ENCODE measurements at regions not wholly inside any gene's neighbourhood (a gene's known extent, or its start where the extent isn't known, plus 50 kb on each side); places are given as distances from the start of the nearest gene placed in this dataset.

- CTCF ChIA-PET (ENCODE audit: partially characterized antibody): interaction anchor here (0.7 to 3.0 kb wide), 23 partner anchors 8 to 1519 kb away, joined by 3 to 17 read pairs (median 4); no protein-coding TSS in a partner anchor
- H2AK5ac ChIP-seq (ENCODE audit: low read depth, low read length): no peak overlapping the region
- H4K5ac ChIP-seq (ENCODE audit: insufficient read length, low read depth, low read length): no peak overlapping the region
- H3K27ac ChIP-seq (ENCODE audit: low read depth, low read length): no peak overlapping the region
- FAIRE-seq (peak; percentile 60), DNase-seq (ENCODE audit: low read depth in 1 of 2, low spot score in 2 of 2) (no peak)
- no peaks in the 10 kb centered on the region for H3K23me2 ChIP-seq (ENCODE audit: low read depth, low read length)
- no peak overlapping the region for H2AFZ ChIP-seq (ENCODE audit: low read length)
- no peak overlapping the region for H4K8ac ChIP-seq (ENCODE audit: extremely low read depth, insufficient read depth, low read length)
- no peaks in the 10 kb centered on the region for H3K9me3 ChIP-seq (ENCODE audit: insufficient read depth in 2 of 2, low read depth in 1 of 2, low read length in 1 of 2)
- H2BK120ac ChIP-seq (replicated peaks; ENCODE audit: low read depth, low read length): no peak overlapping the region
- H3K9ac ChIP-seq (replicated peaks in 1 of 4; ENCODE audit: extremely low read depth in 1 of 4, low read depth in 3 of 4, low read length in 3 of 4): no peak overlapping the region
- H3K4me3 ChIP-seq (ENCODE audit: extremely low read depth in 1 of 4, insufficient read depth in 2 of 4, low read depth in 3 of 4, low read length in 4 of 4): no peak overlapping the region
- no peak overlapping the region for H2BK5ac ChIP-seq (ENCODE audit: low read depth, low read length)
- POLR2A ChIA-PET (ENCODE audit: partially characterized antibody): no interaction called here
- no peaks in the 10 kb centered on the region for H3K27me3 ChIP-seq (replicated peaks in 1 of 4; ENCODE audit: control insufficient read depth in 3 of 4, extremely low read depth in 1 of 4, insufficient read depth in 3 of 4, low read length in 3 of 4)
- H2BK15ac ChIP-seq (ENCODE audit: low read length): no peak overlapping the region
- H2BK12ac ChIP-seq (ENCODE audit: low read depth, low read length): no peak overlapping the region
- no peak overlapping the region for H3K4ac ChIP-seq (replicated peaks; ENCODE audit: insufficient read length, low read depth, low read length)
- H2BK20ac ChIP-seq (ENCODE audit: low read length): no peak overlapping the region
- H4K20me1 ChIP-seq (replicated peaks in 1 of 2; ENCODE audit: control insufficient read depth in 1 of 2, insufficient read depth in 2 of 2, low read length in 2 of 2): no peaks in the 10 kb centered on the region
- no peaks in the 10 kb centered on the region for H3K79me1 ChIP-seq (ENCODE audit: low read depth, low read length)
- no peak overlapping the region for H3K18ac ChIP-seq (ENCODE audit: extremely low read depth, low read length)
- no peaks in the 10 kb centered on the region for H3K4me1 ChIP-seq (replicated peaks in 1 of 4; ENCODE audit: control insufficient read depth in 3 of 4, insufficient read depth in 4 of 4, low read length in 3 of 4)
- no peak overlapping the region for H3K23ac ChIP-seq (ENCODE audit: insufficient read length)
- H4K91ac ChIP-seq (replicated peaks; ENCODE audit: insufficient read length, low read length): no peak overlapping the region
- H3K36me3 ChIP-seq (ENCODE audit: control insufficient read depth in 2 of 4, insufficient read depth in 4 of 4, low read length in 3 of 4): no peaks in the 10 kb centered on the region
- no peak overlapping the region for H3K14ac ChIP-seq (ENCODE audit: insufficient read length)
- H3K79me2 ChIP-seq (ENCODE audit: control insufficient read depth in 1 of 2, insufficient read depth in 2 of 2, low read length in 2 of 2): no peaks in the 10 kb centered on the region
- no peak overlapping the region for H3K56ac ChIP-seq (replicated peaks; ENCODE audit: insufficient read length, low read depth, low read length)
- H3K4me2 ChIP-seq (ENCODE audit: insufficient read depth in 1 of 2, low read depth in 2 of 2, low read length in 2 of 2): no peak overlapping the region
- TF ChIP-seq, protein P1, sequence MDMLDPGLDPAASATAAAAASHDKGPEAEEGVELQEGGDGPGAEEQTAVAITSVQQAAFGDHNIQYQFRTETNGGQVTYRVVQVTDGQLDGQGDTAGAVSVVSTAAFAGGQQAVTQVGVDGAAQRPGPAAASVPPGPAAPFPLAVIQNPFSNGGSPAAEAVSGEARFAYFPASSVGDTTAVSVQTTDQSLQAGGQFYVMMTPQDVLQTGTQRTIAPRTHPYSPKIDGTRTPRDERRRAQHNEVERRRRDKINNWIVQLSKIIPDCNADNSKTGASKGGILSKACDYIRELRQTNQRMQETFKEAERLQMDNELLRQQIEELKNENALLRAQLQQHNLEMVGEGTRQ (IDR thresholded peaks at IDR 0.05; ENCODE audit: low read length): no peak
- TF ChIP-seq ATF2 (IDR thresholded peaks at IDR 0.05; ENCODE audit: low read length) (0 out of 2 replicates have a peak, but pooled peaks have one; percentile 33), YY1 (IDR thresholded peaks at IDR 0.05; ENCODE audit: low read depth, low read length) (no peak), JUND (IDR thresholded peaks at IDR 0.05; ENCODE audit: low read length) (0 out of 2 replicates have a peak, but pooled peaks have one; percentile 55), RAD21 (IDR thresholded peaks at IDR 0.05 in 1 of 2, conservative IDR thresholded peaks at IDR 0.05 in 1 of 2; ENCODE audit: low read depth in 2 of 2, low read length in 2 of 2) (peak; percentile 68 to 69), KDM4A (IDR thresholded peaks at IDR 0.05; ENCODE audit: low read depth, low read length, severe bottlenecking) (no peak), CREB1 (IDR thresholded peaks at IDR 0.05) (peak; percentile 85), HDAC6 (IDR thresholded peaks at IDR 0.05; ENCODE audit: low read depth, low read length) (no peak), SP1 (IDR thresholded peaks at IDR 0.05; ENCODE audit: low read depth, low read length) (no peak)
- TF ChIP-seq, protein P2, sequence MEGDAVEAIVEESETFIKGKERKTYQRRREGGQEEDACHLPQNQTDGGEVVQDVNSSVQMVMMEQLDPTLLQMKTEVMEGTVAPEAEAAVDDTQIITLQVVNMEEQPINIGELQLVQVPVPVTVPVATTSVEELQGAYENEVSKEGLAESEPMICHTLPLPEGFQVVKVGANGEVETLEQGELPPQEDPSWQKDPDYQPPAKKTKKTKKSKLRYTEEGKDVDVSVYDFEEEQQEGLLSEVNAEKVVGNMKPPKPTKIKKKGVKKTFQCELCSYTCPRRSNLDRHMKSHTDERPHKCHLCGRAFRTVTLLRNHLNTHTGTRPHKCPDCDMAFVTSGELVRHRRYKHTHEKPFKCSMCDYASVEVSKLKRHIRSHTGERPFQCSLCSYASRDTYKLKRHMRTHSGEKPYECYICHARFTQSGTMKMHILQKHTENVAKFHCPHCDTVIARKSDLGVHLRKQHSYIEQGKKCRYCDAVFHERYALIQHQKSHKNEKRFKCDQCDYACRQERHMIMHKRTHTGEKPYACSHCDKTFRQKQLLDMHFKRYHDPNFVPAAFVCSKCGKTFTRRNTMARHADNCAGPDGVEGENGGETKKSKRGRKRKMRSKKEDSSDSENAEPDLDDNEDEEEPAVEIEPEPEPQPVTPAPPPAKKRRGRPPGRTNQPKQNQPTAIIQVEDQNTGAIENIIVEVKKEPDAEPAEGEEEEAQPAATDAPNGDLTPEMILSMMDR (IDR thresholded peaks at IDR 0.05; ENCODE audit: control extremely low read depth in 1 of 3, insufficient read depth in 1 of 3, low read depth in 1 of 3, low read length in 3 of 3): peak; percentile 40 to 73 (median 54)
These were observed 400.8 kb upstream of the CHD6 start for GRCh38 chr20:42018979-42019378.

Data from H1 (cell line).